Neural cell (in vitro differentiated cells): ENCODE measurements at regions not wholly inside any gene's neighbourhood (a gene's known extent, or its start where the extent isn't known, plus 50 kb on each side); places are given as distances from the start of the nearest gene placed in this dataset.

Source experiments
- EP300 ChIP-seq: fragments of 450-650 bp; conservative IDR thresholded peaks from 2 replicates; pipeline ENCODE4 v1.6.1; 2014; ENCODE audit warnings: antibody characterized with exemption, mild to moderate bottlenecking, moderate library complexity; ENCODE audit not compliant: poor library complexity, severe bottlenecking
- MXI1 ChIP-seq: fragments of 450-650 bp; conservative IDR thresholded peaks from 2 replicates; pipeline ENCODE4 v1.6.1; 2014; ENCODE audit warnings: antibody characterized with exemption, mild to moderate bottlenecking; ENCODE audit not compliant: poor library complexity, severe bottlenecking
- POLR2AphosphoS5 ChIP-seq: IDR thresholded peaks from 2 replicates; pipeline ENCODE4 v1.6.1; 2012
- RAD21 ChIP-seq: fragments of 450-650 bp; conservative IDR thresholded peaks from 2 replicates; pipeline ENCODE4 v1.6.1; 2014; ENCODE audit warnings: antibody characterized with exemption, mild to moderate bottlenecking, moderate library complexity
- TAF1 ChIP-seq: IDR thresholded peaks from 2 replicates; pipeline ENCODE4 v1.6.1; 2012; ENCODE audit warnings: low read depth
- TF ChIP-seq, protein P1 (sequence below): fragments of 450-650 bp; IDR thresholded peaks from 2 replicates; pipeline ENCODE4 v1.5.1; 2014; ENCODE audit warnings: antibody characterized with exemption, mild to moderate bottlenecking, moderate library complexity; ENCODE audit not compliant: poor library complexity, severe bottlenecking

DNA sequence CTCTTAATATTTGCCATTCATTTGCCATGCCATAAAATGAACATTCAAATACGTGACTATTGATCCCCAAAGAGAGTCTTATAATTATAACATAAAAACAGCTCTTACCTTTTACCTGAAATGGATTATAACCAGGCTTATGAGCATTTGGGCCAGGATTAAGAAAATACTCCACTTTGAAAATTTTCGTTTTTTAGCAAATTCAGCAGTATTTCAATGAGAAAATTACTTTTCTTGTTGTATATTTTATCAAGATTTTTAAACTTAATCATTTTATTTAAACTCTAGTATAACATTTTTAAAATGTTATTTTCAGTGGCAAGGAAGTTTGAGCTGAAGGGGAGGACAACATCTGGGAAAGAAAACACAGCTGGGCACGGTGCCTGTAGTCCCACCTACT, 59.0 kb upstream of the RAPGEF2 start:
- TF ChIP-seq POLR2AphosphoS5 (no peak), TAF1 (no peak), RAD21 (no peak), MXI1 (no peak), EP300 (no peak)
- TF ChIP-seq, protein P1, sequence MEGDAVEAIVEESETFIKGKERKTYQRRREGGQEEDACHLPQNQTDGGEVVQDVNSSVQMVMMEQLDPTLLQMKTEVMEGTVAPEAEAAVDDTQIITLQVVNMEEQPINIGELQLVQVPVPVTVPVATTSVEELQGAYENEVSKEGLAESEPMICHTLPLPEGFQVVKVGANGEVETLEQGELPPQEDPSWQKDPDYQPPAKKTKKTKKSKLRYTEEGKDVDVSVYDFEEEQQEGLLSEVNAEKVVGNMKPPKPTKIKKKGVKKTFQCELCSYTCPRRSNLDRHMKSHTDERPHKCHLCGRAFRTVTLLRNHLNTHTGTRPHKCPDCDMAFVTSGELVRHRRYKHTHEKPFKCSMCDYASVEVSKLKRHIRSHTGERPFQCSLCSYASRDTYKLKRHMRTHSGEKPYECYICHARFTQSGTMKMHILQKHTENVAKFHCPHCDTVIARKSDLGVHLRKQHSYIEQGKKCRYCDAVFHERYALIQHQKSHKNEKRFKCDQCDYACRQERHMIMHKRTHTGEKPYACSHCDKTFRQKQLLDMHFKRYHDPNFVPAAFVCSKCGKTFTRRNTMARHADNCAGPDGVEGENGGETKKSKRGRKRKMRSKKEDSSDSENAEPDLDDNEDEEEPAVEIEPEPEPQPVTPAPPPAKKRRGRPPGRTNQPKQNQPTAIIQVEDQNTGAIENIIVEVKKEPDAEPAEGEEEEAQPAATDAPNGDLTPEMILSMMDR = no peak
